Prostate gland (tissue), 2 donors: ENCODE measurements at regions not wholly inside any gene's neighbourhood (a gene's known extent, or its start where the extent isn't known, plus 50 kb on each side); places are given as distances from the start of the nearest gene placed in this dataset.
"Not testable (repeated sequence)": the region's sequence is repeated elsewhere in the genome, so short reads cannot be mapped to it uniquely, and the experiment has no call there.

Experiments
- POLR2AphosphoS5 ChIP-seq: sonication (generic); formaldehyde crosslinking; IDR thresholded peaks from one replicate; pipeline ENCODE4 v1.6.1; 2017; ENCODE audit warnings: antibody characterized with exemption
- TF ChIP-seq, protein P1 (sequence below), 4 experiments: fragments of 200-600 bp in 2 of 4; fragments of 450-650 bp in 2 of 4; sonication (generic) in 2 of 4; IDR thresholded peaks; 1 replicate in 3 of 4; 2 replicates in 1 of 4; pipeline ENCODE4 v1.5.1; 2016 to 2019; ENCODE audit warnings: antibody characterized with exemption in 4 of 4, mild to moderate bottlenecking in 2 of 4, moderate library complexity in 2 of 4

DNA sequence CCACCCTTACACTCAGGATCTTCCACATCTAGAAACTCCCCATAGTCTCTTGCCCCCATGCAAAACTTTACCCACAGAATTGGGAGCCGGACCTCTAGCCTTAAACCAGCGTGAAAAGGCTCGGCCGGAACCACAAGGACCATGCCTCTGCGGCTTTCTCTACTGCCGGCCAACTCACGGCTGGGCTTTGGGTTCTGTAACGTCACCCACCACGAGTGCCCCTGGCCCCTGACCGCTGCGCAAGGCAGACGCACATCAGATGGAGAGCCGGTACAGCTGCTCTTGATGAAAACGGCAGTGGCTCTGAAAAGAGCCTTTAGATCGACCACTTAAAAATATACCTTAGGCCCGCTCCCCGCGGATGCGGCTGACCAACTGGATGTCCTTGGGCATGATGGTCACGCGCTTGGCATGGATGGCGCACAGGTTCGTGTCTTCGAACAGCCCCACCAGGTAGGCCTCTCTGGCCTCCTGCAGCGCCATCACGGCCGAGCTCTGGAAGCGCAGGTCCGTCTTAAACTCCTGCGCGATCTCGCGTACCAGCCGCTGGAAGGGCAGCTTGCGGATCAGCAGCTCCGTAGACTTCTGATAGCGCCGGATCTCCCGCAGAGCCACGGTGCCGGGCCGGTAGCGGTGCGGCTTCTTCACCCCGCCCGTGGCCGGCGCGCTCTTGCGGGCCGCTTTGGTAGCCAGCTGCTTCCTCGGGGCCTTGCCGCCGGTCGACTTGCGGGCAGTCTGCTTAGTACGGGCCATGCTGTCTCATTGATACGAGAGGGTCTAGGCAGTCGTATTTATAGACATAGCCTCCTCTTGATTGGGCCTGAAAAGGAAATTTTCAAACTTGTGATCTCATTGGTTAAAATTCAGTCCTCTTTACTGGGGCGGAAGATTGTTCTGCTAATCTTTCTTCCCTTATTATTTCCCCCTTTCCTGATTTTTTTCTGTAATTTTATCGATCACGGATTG is 66.3 kb downstream of the FAM72C start:
- TF ChIP-seq, protein P1, sequence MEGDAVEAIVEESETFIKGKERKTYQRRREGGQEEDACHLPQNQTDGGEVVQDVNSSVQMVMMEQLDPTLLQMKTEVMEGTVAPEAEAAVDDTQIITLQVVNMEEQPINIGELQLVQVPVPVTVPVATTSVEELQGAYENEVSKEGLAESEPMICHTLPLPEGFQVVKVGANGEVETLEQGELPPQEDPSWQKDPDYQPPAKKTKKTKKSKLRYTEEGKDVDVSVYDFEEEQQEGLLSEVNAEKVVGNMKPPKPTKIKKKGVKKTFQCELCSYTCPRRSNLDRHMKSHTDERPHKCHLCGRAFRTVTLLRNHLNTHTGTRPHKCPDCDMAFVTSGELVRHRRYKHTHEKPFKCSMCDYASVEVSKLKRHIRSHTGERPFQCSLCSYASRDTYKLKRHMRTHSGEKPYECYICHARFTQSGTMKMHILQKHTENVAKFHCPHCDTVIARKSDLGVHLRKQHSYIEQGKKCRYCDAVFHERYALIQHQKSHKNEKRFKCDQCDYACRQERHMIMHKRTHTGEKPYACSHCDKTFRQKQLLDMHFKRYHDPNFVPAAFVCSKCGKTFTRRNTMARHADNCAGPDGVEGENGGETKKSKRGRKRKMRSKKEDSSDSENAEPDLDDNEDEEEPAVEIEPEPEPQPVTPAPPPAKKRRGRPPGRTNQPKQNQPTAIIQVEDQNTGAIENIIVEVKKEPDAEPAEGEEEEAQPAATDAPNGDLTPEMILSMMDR (IDR thresholded peaks at IDR 0.05), result peak in 1 of 4 experiments; percentile 19
- TF ChIP-seq POLR2AphosphoS5, result not testable (repeated sequence)
